HG02885 (cell line): ENCODE measurements at regions not wholly inside any gene's neighbourhood (a gene's known extent, or its start where the extent isn't known, plus 50 kb on each side); places are given as distances from the start of the nearest gene placed in this dataset.

Source experiments
- ATAC-seq: cut with Tn5 transposase; IDR thresholded peaks from one replicate; pipeline ENCODE4 v1.9.1; 2021; ENCODE audit warnings: mild to moderate bottlenecking; ENCODE audit not compliant: unreplicated experiment, poor library complexity

- ATAC-seq, result no peak
Measured at GRCh38 chr13:111394211-111394922, 73.9 kb downstream of the TEX29 start.

- no peak for ATAC-seq
Measured at GRCh38 chr13:111395511-111396393, 75.3 kb downstream of the TEX29 start.

GRCh38 chr13:111396457-111396856 is 76.0 kb downstream of the TEX29 start:
- ATAC-seq, result no peak

- ATAC-seq, result no peak
Measured at GRCh38 chr13:111397202-111397880, 76.9 kb downstream of the TEX29 start.

- ATAC-seq, result no peak
Measured at GRCh38 chr13:111398196-111398595, 77.8 kb downstream of the TEX29 start.

GRCh38 chr13:111398715-111399299 is 78.4 kb downstream of the TEX29 start:
- ATAC-seq, result no peak

DNA sequence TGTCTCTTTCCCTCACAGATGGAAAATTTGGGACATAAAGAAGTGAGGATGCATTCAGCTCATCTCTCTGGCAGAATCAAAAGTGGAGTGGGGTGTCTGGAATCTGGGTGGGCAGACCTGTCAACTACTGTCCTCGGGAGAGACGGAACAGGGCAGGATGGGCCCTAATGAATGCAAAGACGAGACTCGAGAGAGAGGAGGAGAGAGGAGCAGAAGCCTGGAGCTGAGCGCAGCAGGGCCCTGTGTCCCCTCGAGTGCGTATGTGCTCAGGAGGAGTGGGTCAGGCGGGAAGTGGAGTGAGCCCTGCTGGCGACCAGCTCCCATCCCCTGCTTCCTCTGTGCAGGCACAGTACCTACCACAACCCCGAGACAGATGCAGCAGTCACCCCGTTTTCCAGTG is 78.9 kb downstream of the TEX29 start:
- no peak for ATAC-seq

DNA sequence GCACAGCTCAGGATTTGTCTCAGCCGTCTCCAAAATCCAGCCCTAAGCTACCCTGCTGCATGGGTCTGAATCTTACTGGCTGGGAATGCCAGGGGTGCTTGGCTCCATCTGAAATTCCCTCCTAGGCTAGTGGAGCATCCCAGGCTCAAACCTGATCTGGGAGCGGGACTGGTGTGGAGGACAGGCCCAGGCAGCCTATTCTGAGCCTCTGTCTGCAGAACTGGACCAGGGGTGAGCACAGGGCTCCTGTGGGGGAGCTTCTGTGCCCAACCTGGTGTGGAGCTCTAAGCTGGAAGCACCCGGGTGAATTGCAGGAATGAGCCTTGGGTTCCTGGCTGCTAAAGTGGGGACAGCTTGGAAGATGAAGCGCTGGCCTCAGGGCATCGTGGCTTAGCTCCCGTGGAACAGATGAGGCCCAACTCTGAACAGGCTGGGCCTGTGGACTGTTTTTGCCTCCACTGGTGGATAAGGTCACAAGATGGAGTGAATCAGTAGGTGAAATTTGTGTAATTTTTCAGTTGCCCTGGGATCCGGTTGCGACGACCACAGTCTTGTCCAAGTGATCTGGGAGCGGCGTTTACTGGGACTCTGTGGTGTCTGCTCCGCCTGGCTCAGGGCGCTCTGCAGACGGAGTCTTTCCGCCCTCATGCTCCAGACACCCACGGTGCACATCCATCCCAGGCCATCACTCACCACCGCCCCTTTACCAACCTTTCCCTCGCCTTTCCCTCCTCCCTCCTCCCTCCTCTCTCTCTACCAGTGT is 79.5 kb downstream of the TEX29 start:
- ATAC-seq, result no peak

GRCh38 chr13:111401151-111401550 is 80.7 kb downstream of the TEX29 start:
- ATAC-seq, result no peak

DNA sequence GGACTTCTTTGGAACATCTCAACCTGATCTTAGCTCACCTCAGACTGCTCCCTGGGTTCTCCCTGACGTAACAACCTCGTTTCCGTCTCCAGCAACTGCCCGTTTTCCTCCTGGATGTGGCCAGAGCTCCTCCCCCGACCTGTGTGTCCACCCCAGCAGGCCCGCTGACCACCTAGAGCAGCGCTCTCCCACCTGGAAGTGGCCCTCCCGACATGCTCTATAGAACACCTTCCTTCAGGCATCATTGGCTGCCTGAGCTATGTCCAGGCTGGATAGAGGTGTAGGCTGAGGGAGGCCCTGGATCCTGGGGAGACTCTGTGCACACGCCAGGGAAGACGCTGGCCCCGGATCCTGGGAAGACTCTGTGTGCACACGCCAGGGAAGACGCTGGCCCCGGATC is 81.3 kb downstream of the TEX29 start:
- ATAC-seq, result no peak

- no peak for ATAC-seq
Measured at GRCh38 chr13:111402441-111402840, 82.0 kb downstream of the TEX29 start.

GRCh38 chr13:111403266-111403665 is 82.8 kb downstream of the TEX29 start:
- ATAC-seq, result no peak

DNA sequence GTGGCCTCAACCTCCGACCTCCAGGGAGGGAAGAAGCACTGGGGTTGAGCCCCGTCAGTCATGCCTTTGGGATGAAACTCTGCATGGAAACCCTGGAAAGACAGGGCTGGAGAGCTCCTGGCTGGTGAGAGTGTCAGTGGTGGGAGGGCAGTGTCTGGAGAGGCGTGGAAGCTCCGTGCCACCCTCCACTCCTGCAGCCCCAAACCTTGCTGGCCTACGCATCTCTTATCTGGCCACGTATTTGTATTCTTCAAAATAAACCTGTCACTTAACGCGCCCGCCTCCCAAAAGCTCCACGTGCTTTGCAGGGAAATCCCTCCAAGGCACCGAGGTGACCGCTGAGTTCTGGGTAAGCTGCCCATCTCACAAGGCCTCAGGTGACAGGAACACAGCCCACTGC is 84.3 kb downstream of the TEX29 start:
- ATAC-seq, result no peak

GRCh38 chr13:111406636-111407035 is 86.2 kb downstream of the TEX29 start:
- no peak for ATAC-seq

- ATAC-seq, result no peak
Measured at GRCh38 chr13:111407381-111408131, 87.1 kb downstream of the TEX29 start.

GRCh38 chr13:111409413-111409812 is 89.0 kb downstream of the TEX29 start:
- no peak for ATAC-seq

- ATAC-seq, result no peak
Measured at GRCh38 chr13:111410232-111411021, 90.0 kb downstream of the TEX29 start.

DNA sequence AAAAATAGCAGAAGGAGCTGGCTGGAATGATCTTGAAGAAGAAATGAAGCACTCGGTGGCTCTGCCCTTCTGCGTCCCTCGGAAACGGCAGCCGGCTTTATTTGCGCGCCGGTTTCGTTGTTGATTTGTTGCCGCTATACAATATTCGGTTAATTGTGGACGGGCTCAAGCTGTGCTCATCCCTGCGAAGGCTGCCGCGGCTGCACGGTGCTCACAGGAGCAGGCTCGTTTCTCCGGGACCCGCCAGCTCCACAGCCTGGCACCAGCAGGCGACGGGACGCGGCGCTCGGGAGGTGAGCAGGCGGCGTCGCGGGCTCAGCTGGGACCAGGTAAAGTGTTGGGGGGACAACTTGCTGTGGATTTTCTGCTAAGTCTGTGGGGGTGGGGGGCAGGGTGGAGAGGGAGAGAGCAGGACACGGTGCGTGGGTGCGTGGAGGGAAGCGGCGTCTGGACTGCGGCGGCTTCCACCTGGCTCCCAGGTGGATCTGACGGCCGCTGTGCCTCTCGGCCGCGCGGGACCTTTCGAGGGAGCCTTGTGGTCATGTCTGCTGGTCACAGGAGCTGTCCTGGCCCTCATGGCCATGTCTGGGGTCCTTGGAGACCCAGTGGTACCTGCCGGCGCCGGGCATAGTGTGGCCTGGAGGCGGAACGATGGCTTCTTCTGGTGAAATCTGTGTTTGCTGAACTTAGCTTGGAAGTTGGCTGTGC is 90.9 kb downstream of the TEX29 start:
- ATAC-seq, result no peak
